Smooth muscle cell (in vitro differentiated cells): ENCODE measurements at regions not wholly inside any gene's neighbourhood (a gene's known extent, or its start where the extent isn't known, plus 50 kb on each side); places are given as distances from the start of the nearest gene placed in this dataset.

Source experiments
- DNase-seq: peaks from one replicate; lab custom pipeline; 2025; ENCODE audit not compliant: unreplicated experiment; lab: John Stamatoyannopoulos, UW
- H2AFZ ChIP-seq: fragments of 200-600 bp; sonication (generic); 2 replicates; pipeline ENCODE4 v1.6.0; 2016; ENCODE audit warnings: antibody characterized with exemption, low read depth, mild to moderate bottlenecking
- H3F3A ChIP-seq: fragments of 200-600 bp; sonication (generic); 2 replicates; pipeline ENCODE4 v1.6.0; 2017; ENCODE audit warnings: antibody characterized with exemption, low read depth
- H3K27ac ChIP-seq: fragments of 200-600 bp; sonication (generic); 2 replicates; pipeline ENCODE4 v1.5.1; 2016; ENCODE audit warnings: low read depth, mild to moderate bottlenecking
- H3K27me3 ChIP-seq: fragments of 200-600 bp; sonication (generic); 2 replicates; pipeline ENCODE4 v1.6.1; 2016; ENCODE audit warnings: low read depth, mild to moderate bottlenecking
- H3K36me3 ChIP-seq: fragments of 200-600 bp; sonication (generic); 2 replicates; pipeline ENCODE4 v1.5.1; 2016; ENCODE audit warnings: low read depth
- H3K4me1 ChIP-seq: fragments of 200-600 bp; sonication (generic); 2 replicates; pipeline ENCODE4 v1.5.1; 2016; ENCODE audit warnings: low read depth
- H3K4me2 ChIP-seq: fragments of 200-600 bp; sonication (generic); 2 replicates; pipeline ENCODE4 v1.6.0; 2016; ENCODE audit warnings: mild to moderate bottlenecking
- H3K4me3 ChIP-seq: fragments of 200-600 bp; sonication (generic); 2 replicates; pipeline ENCODE4 v1.5.1; 2016; ENCODE audit warnings: mild to moderate bottlenecking
- H3K79me2 ChIP-seq: fragments of 200-600 bp; sonication (generic); 2 replicates; pipeline ENCODE4 v1.6.0; 2016; ENCODE audit warnings: low read depth, mild to moderate bottlenecking
- H3K9ac ChIP-seq: fragments of 200-600 bp; sonication (generic); 2 replicates; pipeline ENCODE4 v1.6.0; 2016; ENCODE audit warnings: low read depth
- H3K9me3 ChIP-seq: fragments of 200-600 bp; sonication (generic); replicated peaks from 2 replicates; pipeline ENCODE4 v1.5.1; 2016; ENCODE audit warnings: low read depth
- H4K20me1 ChIP-seq: fragments of 200-600 bp; sonication (generic); 2 replicates; pipeline ENCODE4 v1.6.0; 2016; ENCODE audit warnings: low read depth
- CTCF ChIP-seq: fragments of 200-600 bp; sonication (generic); IDR thresholded peaks from 2 replicates; pipeline ENCODE4 v1.5.1; 2017; ENCODE audit warnings: borderline replicate concordance, mild to moderate bottlenecking, antibody characterized with exemption; ENCODE audit not compliant: insufficient read depth, poor library complexity, severe bottlenecking
- WGBS: methylation state at CpG from one replicate; pipeline ENCODE4 v1.1.7; 2016; ENCODE audit warnings: low lambda C conversion rate; 5-methylcytosine and 5-hydroxymethylcytosine counted together

GRCh38 chr18:40582105-40582504, 1372.9 kb upstream of the PIK3C3 start:
- WGBS = 95% methylated on average over 1 of the region's 1 CpG
- peaks cover 8% of the 10 kb centered on the region for H3K4me1 ChIP-seq
- no peak overlapping the region for H2AFZ ChIP-seq
- H3F3A ChIP-seq = no peaks in the 10 kb centered on the region
- H3K27me3 ChIP-seq = no peaks in the 10 kb centered on the region
- no peak for TF ChIP-seq CTCF
- no peaks in the 10 kb centered on the region for H3K9me3 ChIP-seq
- no peak overlapping the region for H3K4me3 ChIP-seq
- H3K9ac ChIP-seq = no peak overlapping the region
- H4K20me1 ChIP-seq = no peaks in the 10 kb centered on the region
- no peak overlapping the region for H3K27ac ChIP-seq
- H3K4me2 ChIP-seq = no peak overlapping the region
- no peak for DNase-seq
- no peaks in the 10 kb centered on the region for H3K36me3 ChIP-seq
- H3K79me2 ChIP-seq = no peaks in the 10 kb centered on the region

- Histone ChIP-seq H3F3A (no peaks in the 10 kb centered on the region), H3K4me3 (no peak overlapping the region), H3K36me3 (no peaks in the 10 kb centered on the region), H3K4me2 (no peak overlapping the region), H3K27ac (no peak overlapping the region), H3K9ac (no peak overlapping the region), H3K9me3 (no peaks in the 10 kb centered on the region), H2AFZ (no peak overlapping the region), H3K4me1 (peaks cover 8% of the 10 kb centered on the region), H3K79me2 (no peaks in the 10 kb centered on the region), H3K27me3 (no peaks in the 10 kb centered on the region), H4K20me1 (no peaks in the 10 kb centered on the region)
- TF ChIP-seq CTCF = no peak
- no peak for DNase-seq
- 83% methylated on average over 4 of the region's 4 CpGs for WGBS
Measured at GRCh38 chr18:40577981-40578365, 1377.1 kb upstream of the PIK3C3 start.

- no peaks in the 10 kb centered on the region for H3K9me3 ChIP-seq
- H3K36me3 ChIP-seq = no peaks in the 10 kb centered on the region
- no peak overlapping the region for H3K4me2 ChIP-seq
- no peaks in the 10 kb centered on the region for H3K27me3 ChIP-seq
- DNase-seq = no peak
- H3K4me1 ChIP-seq = peaks cover 8% of the 10 kb centered on the region
- 87% methylated on average over 5 of the region's 5 CpGs for WGBS
- H3K9ac ChIP-seq = no peak overlapping the region
- no peak overlapping the region for H3K27ac ChIP-seq
- TF ChIP-seq CTCF = no peak
- no peak overlapping the region for H3K4me3 ChIP-seq
- H3F3A ChIP-seq = no peaks in the 10 kb centered on the region
- no peak overlapping the region for H2AFZ ChIP-seq
- no peaks in the 10 kb centered on the region for H3K79me2 ChIP-seq
- no peaks in the 10 kb centered on the region for H4K20me1 ChIP-seq
Measured at GRCh38 chr18:40577239-40577980, 1377.6 kb upstream of the PIK3C3 start.

- H3K4me1 ChIP-seq = peaks cover 8% of the 10 kb centered on the region
- no peaks in the 10 kb centered on the region for H3K79me2 ChIP-seq
- H3K27ac ChIP-seq = no peak overlapping the region
- H2AFZ ChIP-seq = no peak overlapping the region
- H3F3A ChIP-seq = no peaks in the 10 kb centered on the region
- no peak for TF ChIP-seq CTCF
- H3K4me2 ChIP-seq = no peak overlapping the region
- no peak overlapping the region for H3K9ac ChIP-seq
- WGBS = 69% methylated on average over 4 of the region's 4 CpGs
- no peaks in the 10 kb centered on the region for H3K9me3 ChIP-seq
- H3K36me3 ChIP-seq = no peaks in the 10 kb centered on the region
- no peaks in the 10 kb centered on the region for H3K27me3 ChIP-seq
- no peak overlapping the region for H3K4me3 ChIP-seq
- DNase-seq = no peak
- H4K20me1 ChIP-seq = no peaks in the 10 kb centered on the region
Measured at GRCh38 chr18:40576507-40577115, 1378.4 kb upstream of the PIK3C3 start.
